PC-3 (cell line): ENCODE measurements at regions not wholly inside any gene's neighbourhood (a gene's known extent, or its start where the extent isn't known, plus 50 kb on each side); places are given as distances from the start of the nearest gene placed in this dataset.

Source experiments
- ATAC-seq: fragments of 200-7000 bp; cut with Tn5 transposase; 2 replicates; pipeline ENCODE4 v1.9.1; 2020; ENCODE audit warnings: mild to moderate bottlenecking, moderate library complexity
- BruUV-seq: library from RNA; stranded (reverse); fragments of 400-500 nt; replicated peaks from 2 replicates; lab custom pipeline; 2021; lab: Mats Ljungman, UMichigan
- CTCF ChIA-PET: fragments of 300-600 bp; sonication (Branson Sonifier 250); formaldehyde crosslinking; loops from one replicate; lab custom pipeline; 2022; ENCODE audit warnings: antibody characterized with exemption; lab: Charles Lee
- POLR2A ChIA-PET: fragments of 300-600 bp; sonication (Branson Sonifier 250); formaldehyde crosslinking; loops from one replicate; lab custom pipeline; 2022; ENCODE audit warnings: antibody characterized with exemption; ENCODE audit not compliant: unreplicated experiment; lab: Charles Lee
- DNase-seq: peaks from one replicate; pipeline ENCODE4 v3.0.0-alpha.2; 2015
- H2AFZ ChIP-seq: fragments of 300-600 bp; sonication (generic); 2 replicates; pipeline ENCODE4 v1.6.0; 2016; ENCODE audit warnings: antibody characterized with exemption, low read length
- H3F3A ChIP-seq: fragments of 300-600 bp; sonication (generic); one replicate; pipeline ENCODE4 v1.6.0; 2017; ENCODE audit warnings: antibody characterized with exemption, low read length, control low read depth, mild to moderate bottlenecking; ENCODE audit not compliant: unreplicated experiment
- H3K27ac ChIP-seq: fragments of 300-600 bp; sonication (generic); 2 replicates; pipeline ENCODE4 v1.5.1; 2016; ENCODE audit warnings: mild to moderate bottlenecking, low read length
- H3K27me3 ChIP-seq: fragments of 300-600 bp; sonication (generic); 2 replicates; pipeline ENCODE4 v1.6.1; 2016; ENCODE audit warnings: low read length, mixed read lengths
- H3K36me3 ChIP-seq: fragments of 300-600 bp; sonication (generic); 2 replicates; pipeline ENCODE4 v1.6.1; 2016; ENCODE audit warnings: low read depth, mixed run types, low read length, mixed read lengths
- H3K4me1 ChIP-seq: fragments of 300-600 bp; sonication (generic); 2 replicates; pipeline ENCODE4 v1.5.1; 2016; ENCODE audit warnings: low read length; ENCODE audit not compliant: insufficient read depth
- H3K4me2 ChIP-seq: fragments of 300-600 bp; sonication (generic); 2 replicates; pipeline ENCODE4 v1.6.0; 2016; ENCODE audit warnings: low read length
- H3K4me3 ChIP-seq: fragments of 300-600 bp; sonication (generic); 2 replicates; pipeline ENCODE4 v1.5.1; 2016; ENCODE audit warnings: mild to moderate bottlenecking, low read length, mixed read lengths
- H3K79me2 ChIP-seq: fragments of 300-600 bp; sonication (generic); 2 replicates; pipeline ENCODE4 v1.6.1; 2017; ENCODE audit warnings: low read length, mixed read lengths
- H3K9ac ChIP-seq: fragments of 300-600 bp; sonication (generic); 2 replicates; pipeline ENCODE4 v1.6.0; 2016; ENCODE audit warnings: mild to moderate bottlenecking, low read length
- H3K9me2 ChIP-seq: fragments of 300-600 bp; sonication (generic); replicated peaks from 2 replicates; pipeline ENCODE4 v1.6.1; 2016; ENCODE audit warnings: mixed run types, low read length, mixed read lengths
- H3K9me3 ChIP-seq: fragments of 300-600 bp; sonication (generic); 2 replicates; pipeline ENCODE4 v1.6.1; 2016; ENCODE audit warnings: low read length, mixed read lengths
- H4K20me1 ChIP-seq: fragments of 300-600 bp; sonication (generic); 2 replicates; pipeline ENCODE4 v1.6.1; 2016; ENCODE audit warnings: low read length, mixed read lengths
- CTCF ChIP-seq: fragments of 300-600 bp; sonication (generic); conservative IDR thresholded peaks from 2 replicates; pipeline ENCODE4 v1.5.1; 2017; ENCODE audit warnings: antibody characterized with exemption, low read depth, mild to moderate bottlenecking, low read length
- EZH2 ChIP-seq: fragments of 300-600 bp; sonication (generic); IDR thresholded peaks from one replicate; pipeline ENCODE4 v1.6.1; 2017; ENCODE audit warnings: antibody characterized with exemption, mild to moderate bottlenecking, low read length; ENCODE audit not compliant: unreplicated experiment
- EZH2phosphoT487 ChIP-seq: fragments of 300-600 bp; sonication (generic); IDR thresholded peaks from 2 replicates; pipeline ENCODE4 v1.6.1; 2018; ENCODE audit warnings: mild to moderate bottlenecking, antibody characterized with exemption, low read length, borderline replicate concordance
- intact Hi-C: fragments of 100-400 bp; cut with micrococcal nuclease; formaldehyde crosslinking; loops from 2 replicates; pipeline ENCODE4 v1.9.0; 2023

GRCh38 chr2:217154923-217155322 is 295.1 kb upstream of the TNP1 start:
- POLR2A ChIA-PET, result no interaction called here

GRCh38 chr2:217153510-217153909 is 293.6 kb upstream of the TNP1 start:
- H3K9ac ChIP-seq, result no peak overlapping the region
- CTCF ChIA-PET, result no interaction called here
- ATAC-seq (no peak), DNase-seq (no peak)
- intact Hi-C loops, result no loop called here
- no peak overlapping the region for H2AFZ ChIP-seq
- no peak overlapping the region for H3K4me3 ChIP-seq
- POLR2A ChIA-PET, result no interaction called here
- no peak overlapping the region for H3K27ac ChIP-seq
- no peaks in the 10 kb centered on the region for H3K27me3 ChIP-seq
- no peaks in the 10 kb centered on the region for H3K4me1 ChIP-seq
- no peaks in the 10 kb centered on the region for H3K9me3 ChIP-seq
- TF ChIP-seq EZH2phosphoT487, result no peak
- no peaks in the 10 kb centered on the region for H3K79me2 ChIP-seq
- no peaks in the 10 kb centered on the region for H4K20me1 ChIP-seq
- H3K9me2 ChIP-seq, result no peaks in the 10 kb centered on the region
- H3F3A ChIP-seq, result no peaks in the 10 kb centered on the region
- no peak overlapping the region for H3K4me2 ChIP-seq
- no TSS peak for BruUV-seq
- no peaks in the 10 kb centered on the region for H3K36me3 ChIP-seq

More at GRCh38 chr2:217154923-217155322, 295.1 kb upstream of the TNP1 start:
- no peaks in the 10 kb centered on the region for H3F3A ChIP-seq
- H3K4me3 ChIP-seq, result no peak overlapping the region
- no peaks in the 10 kb centered on the region for H4K20me1 ChIP-seq
- no peak overlapping the region for H3K4me2 ChIP-seq
- no peak overlapping the region for H3K27ac ChIP-seq
- intact Hi-C loops, result no loop called here
- no peaks in the 10 kb centered on the region for H3K36me3 ChIP-seq
- H3K9me3 ChIP-seq, result no peaks in the 10 kb centered on the region
- no peak for ATAC-seq
- no TSS peak for BruUV-seq
- CTCF ChIA-PET, result no interaction called here
- no peak overlapping the region for H2AFZ ChIP-seq
- H3K4me1 ChIP-seq, result peaks cover 4% of the 10 kb centered on the region
- TF ChIP-seq EZH2, result no peak
- no peak for TF ChIP-seq EZH2phosphoT487
- no peak for TF ChIP-seq CTCF
- no peak overlapping the region for H3K9ac ChIP-seq
- H3K79me2 ChIP-seq, result no peaks in the 10 kb centered on the region
- no peak for DNase-seq
- no peaks in the 10 kb centered on the region for H3K9me2 ChIP-seq
- H3K27me3 ChIP-seq, result no peaks in the 10 kb centered on the region

- no peaks in the 10 kb centered on the region for H3K27me3 ChIP-seq
- H3K79me2 ChIP-seq, result no peaks in the 10 kb centered on the region
- H3K27ac ChIP-seq, result no peak overlapping the region
- DNase-seq (no peak), ATAC-seq (no peak)
- H3K36me3 ChIP-seq, result no peaks in the 10 kb centered on the region
- H3K9ac ChIP-seq, result no peak overlapping the region
- H4K20me1 ChIP-seq, result no peaks in the 10 kb centered on the region
- no peak overlapping the region for H2AFZ ChIP-seq
- TF ChIP-seq EZH2phosphoT487 (no peak), CTCF (no peak), EZH2 (no peak)
- BruUV-seq, result no TSS peak
- no peaks in the 10 kb centered on the region for H3K4me1 ChIP-seq
- H3K9me3 ChIP-seq, result no peaks in the 10 kb centered on the region
- no peaks in the 10 kb centered on the region for H3F3A ChIP-seq
- intact Hi-C loops, result no loop called here
- POLR2A ChIA-PET, result no interaction called here
- CTCF ChIA-PET, result no interaction called here
- no peak overlapping the region for H3K4me2 ChIP-seq
- no peaks in the 10 kb centered on the region for H3K9me2 ChIP-seq
- no peak overlapping the region for H3K4me3 ChIP-seq
Observed at GRCh38 chr2:217152831-217153230, 293.0 kb upstream of the TNP1 start.
